ENCODE measurements at regions not wholly inside any gene's neighbourhood (a gene's known extent, or its start where the extent isn't known, plus 50 kb on each side); places are given as distances from the start of the nearest gene placed in this dataset.

- H4K20me1 ChIP-seq (replicated peaks; ENCODE audit: control insufficient read depth, insufficient read depth, low read length), result no peaks in the 10 kb centered on the region
- in situ Hi-C loops (cut with MboI) (no loop called here), intact Hi-C loops (cut with micrococcal nuclease) (no loop called here)
- WGBS (ENCODE audit: insufficient coverage, low coverage, missing lambda C conversion rate), result 46% methylated on average over 18 of the region's 18 CpGs
- ChIA-PET POLR2A (interaction anchor here (0.6 to 1.6 kb wide), 2 partner anchors 12 to 121 kb away, joined by 3 to 7 read pairs; no protein-coding TSS in a partner anchor), CTCF (ENCODE audit: low intra/inter-chr PET ratio) (no interaction called here)
- no peak overlapping the region for H3K27ac ChIP-seq (ENCODE audit: extremely low read depth, low read depth, low read length)
- no peak overlapping the region for H3K4me2 ChIP-seq (ENCODE audit: insufficient read depth, low read length)
- peaks cover 0 to 7% of the 10 kb centered on the region in 2 experiments; a peak in 1 of 5 replicates for H3K27me3 ChIP-seq (ENCODE audit: control insufficient read depth in 2 of 2, insufficient read depth in 2 of 2, low read length in 2 of 2)
- H3K36me3 ChIP-seq (ENCODE audit: control insufficient read depth, insufficient read depth, low read length), result no peaks in the 10 kb centered on the region
- H3K9me3 ChIP-seq (replicated peaks; ENCODE audit: control insufficient read depth, insufficient read depth, low read depth, low read length), result no peaks in the 10 kb centered on the region
- H3K4me3 ChIP-seq, result no peak overlapping the region
- DNase-seq (ENCODE audit: extremely low read depth in 1 of 4, low spot score in 3 of 4) (no peak), ATAC-seq (no peak), FAIRE-seq (no peak)
- H3K9ac ChIP-seq (ENCODE audit: insufficient read depth in 1 of 2, low read depth in 2 of 2, low read length in 2 of 2), result peak overlapping the region in 1 of 2 experiments; percentile 28; a peak in 1 of 4 replicates
- peak; percentile 76 for TF ChIP-seq RFX1 (IDR thresholded peaks at IDR 0.05)
- TF ChIP-seq E2F8 (IDR thresholded peaks at IDR 0.05; ENCODE audit: low read depth, partially characterized antibody), result no peak
- no peak overlapping the region for H2AFZ ChIP-seq (ENCODE audit: low read depth, low read length)
- no TSS peak for BruUV-seq (replicated peaks)
- no peaks in the 10 kb centered on the region for H3K9me1 ChIP-seq (ENCODE audit: control insufficient read depth, insufficient read depth, low read length)
- peaks cover 4 to 5% of the 10 kb centered on the region in 2 experiments; a peak in 3 of 5 replicates for H3K4me1 ChIP-seq (replicated peaks in 1 of 2; ENCODE audit: control insufficient read depth in 2 of 2, insufficient read depth in 2 of 2, low read length in 2 of 2)
- no peaks in the 10 kb centered on the region for H3K79me2 ChIP-seq (ENCODE audit: control insufficient read depth, insufficient read depth, low read length)
These were observed 58.9 kb downstream of the CALML3 start for GRCh38 chr10:5583525-5584175.

Measured in K562 (cell line).